Lower leg skin (tissue), 4 donors: ENCODE measurements at regions not wholly inside any gene's neighbourhood (a gene's known extent, or its start where the extent isn't known, plus 50 kb on each side); places are given as distances from the start of the nearest gene placed in this dataset.

Experiments used
- DNase-seq, 2 donors: peaks; one replicate each; pipeline ENCODE4 v3.0.0-alpha.2; 2019; ENCODE audit warnings: low spot score in 2 of 2
- H3K4me3 ChIP-seq: fragments of 200-600 bp; sonication (generic); 2 replicates; pipeline ENCODE4 v1.5.1; 2017; ENCODE audit warnings: mild to moderate bottlenecking, low read depth; ENCODE audit not compliant: poor library complexity, severe bottlenecking
- CTCF ChIP-seq, 3 donors: fragments of 450-650 bp; IDR thresholded peaks; one replicate each; pipeline ENCODE4 v1.5.1; 2016; ENCODE audit warnings: antibody characterized with exemption in 3 of 3, mild to moderate bottlenecking in 3 of 3, moderate library complexity in 2 of 3
- POLR2A ChIP-seq, 2 donors: fragments of 450-650 bp; IDR thresholded peaks; one replicate each; pipeline ENCODE4 v1.6.1; 2016 to 2017; ENCODE audit warnings: antibody characterized with exemption in 2 of 2, mild to moderate bottlenecking in 1 of 2, moderate library complexity in 1 of 2
- WGBS, 2 donors: methylation state at CpG; one replicate each; pipeline ENCODE4 v1.1.5; 2018; 5-methylcytosine and 5-hydroxymethylcytosine counted together
- intact Hi-C: fragments of 100-400 bp; cut with DNase I; formaldehyde crosslinking; loops from one replicate; pipeline ENCODE4 v1.15.0; 2023; ENCODE audit warnings: low total_unique reads

GRCh38 chr11:42465623-42466022 is 846.2 kb upstream of the API5 start:
- no peak overlapping the region for H3K4me3 ChIP-seq
- intact Hi-C loops: no loop called here
- WGBS, 2 donors: 21 to 59% methylated on average over 2 of the region's 2 CpGs
- no peak for TF ChIP-seq POLR2A (IDR thresholded peaks at IDR 0.05)
- TF ChIP-seq CTCF (IDR thresholded peaks at IDR 0.05): no peak
- no peak for DNase-seq

GRCh38 chr11:42473106-42473505 is 838.7 kb upstream of the API5 start:
- intact Hi-C loops: no loop called here
- WGBS, 2 donors: 39 to 41% methylated on average over 4 of the region's 4 CpGs
- H3K4me3 ChIP-seq: no peak overlapping the region
- no peak for DNase-seq
- no peak for TF ChIP-seq POLR2A (IDR thresholded peaks at IDR 0.05)
- no peak for TF ChIP-seq CTCF (IDR thresholded peaks at IDR 0.05)

GRCh38 chr11:42482822-42483221 is 829.0 kb upstream of the API5 start:
- intact Hi-C loops: no loop called here
- TF ChIP-seq POLR2A (IDR thresholded peaks at IDR 0.05) (no peak), CTCF (IDR thresholded peaks at IDR 0.05) (no peak)
- DNase-seq: no peak
- H3K4me3 ChIP-seq: no peak overlapping the region

- intact Hi-C loops: no loop called here
- no peak overlapping the region for H3K4me3 ChIP-seq
- 89 to 90% methylated on average over 3 of the region's 3 CpGs for WGBS, 2 donors
- no peak for DNase-seq
- TF ChIP-seq POLR2A (IDR thresholded peaks at IDR 0.05) (no peak), CTCF (IDR thresholded peaks at IDR 0.05) (no peak)
Measured at GRCh38 chr11:42490506-42490905, 821.3 kb upstream of the API5 start.

- TF ChIP-seq POLR2A (IDR thresholded peaks at IDR 0.05): no peak
- TF ChIP-seq CTCF (IDR thresholded peaks at IDR 0.05): no peak
- intact Hi-C loops: no loop called here
- no peak for DNase-seq
- WGBS, 2 donors: 86 to 95% methylated on average over 9 of the region's 9 CpGs
- no peak overlapping the region for H3K4me3 ChIP-seq
Measured at GRCh38 chr11:42494459-42494858, 817.3 kb upstream of the API5 start.

- no peak overlapping the region for H3K4me3 ChIP-seq
- intact Hi-C loops: no loop called here
- TF ChIP-seq CTCF (IDR thresholded peaks at IDR 0.05): no peak
- no peak for TF ChIP-seq POLR2A (IDR thresholded peaks at IDR 0.05)
- no peak for DNase-seq
- 74 to 77% methylated on average over 3 of the region's 3 CpGs for WGBS, 2 donors
Measured at GRCh38 chr11:42498971-42499370, 812.8 kb upstream of the API5 start.
